A673 (cell line): ENCODE measurements at regions not wholly inside any gene's neighbourhood (a gene's known extent, or its start where the extent isn't known, plus 50 kb on each side); places are given as distances from the start of the nearest gene placed in this dataset.

ENCODE experiments used
- CTCF ChIP-seq: fragments of 300-800, 200-600 bp; sonication (generic); conservative IDR thresholded peaks from 2 replicates; pipeline ENCODE4 v1.5.1; 2017; ENCODE audit warnings: low read depth, mild to moderate bottlenecking, antibody characterized with exemption, low read length, moderate library complexity, mixed read lengths
- EZH2 ChIP-seq: fragments of 200-600 bp; sonication (generic); IDR thresholded peaks from 2 replicates; pipeline ENCODE4 v1.6.1; 2017; ENCODE audit warnings: borderline replicate concordance, low read depth, mild to moderate bottlenecking, mixed read lengths, antibody characterized with exemption, low read length; ENCODE audit not compliant: poor library complexity, severe bottlenecking

- TF ChIP-seq CTCF (no peak), EZH2 (no peak)
Measured at GRCh38 chr3:124374583-124374982, 355.7 kb upstream of the UMPS start.
